ENCODE measurements at regions not wholly inside any gene's neighbourhood (a gene's known extent, or its start where the extent isn't known, plus 50 kb on each side); places are given as distances from the start of the nearest gene placed in this dataset.

DNA sequence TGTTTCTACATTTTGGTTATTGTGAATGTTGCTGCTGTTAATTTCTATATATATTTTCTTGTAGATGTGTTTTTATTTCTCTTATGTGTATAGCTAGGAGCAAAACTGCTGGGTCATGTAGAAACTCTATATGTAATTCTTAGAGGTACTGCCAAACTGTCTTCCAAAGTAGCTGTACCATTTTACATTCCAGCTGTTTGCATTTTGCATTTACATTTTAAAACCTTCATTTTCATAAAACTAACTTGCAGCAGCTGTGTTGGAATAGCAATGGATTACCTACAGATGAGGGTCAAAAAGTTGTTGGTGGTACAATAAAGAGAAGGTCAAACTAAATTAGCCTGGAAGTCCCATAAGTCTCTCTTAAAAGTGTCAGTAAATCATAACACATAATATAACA is 1109.7 kb downstream of the FLRT2 start:
- no peak for DNase-seq (ENCODE audit: low read depth in 2 of 2)

DNA sequence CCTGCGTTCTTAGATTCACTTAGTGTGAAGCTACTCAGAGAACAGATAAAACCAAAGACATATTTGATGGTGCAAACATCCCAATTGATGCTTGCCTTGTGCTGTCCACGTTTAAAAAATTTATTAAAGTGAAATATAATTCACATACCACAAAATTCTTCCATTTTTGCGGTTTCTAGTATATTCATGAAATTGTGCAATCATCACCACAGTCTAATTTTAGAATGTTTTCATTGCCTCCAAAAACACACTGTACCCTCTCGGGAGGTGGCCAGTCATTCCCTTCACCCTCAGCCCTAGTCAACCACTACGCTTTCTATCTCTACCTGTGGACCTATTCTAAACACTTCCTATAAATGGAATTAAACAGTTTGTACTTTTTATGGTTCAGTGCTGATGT is 1109.2 kb downstream of the FLRT2 start:
- no peak for DNase-seq (ENCODE audit: low read depth in 2 of 2)

DNA sequence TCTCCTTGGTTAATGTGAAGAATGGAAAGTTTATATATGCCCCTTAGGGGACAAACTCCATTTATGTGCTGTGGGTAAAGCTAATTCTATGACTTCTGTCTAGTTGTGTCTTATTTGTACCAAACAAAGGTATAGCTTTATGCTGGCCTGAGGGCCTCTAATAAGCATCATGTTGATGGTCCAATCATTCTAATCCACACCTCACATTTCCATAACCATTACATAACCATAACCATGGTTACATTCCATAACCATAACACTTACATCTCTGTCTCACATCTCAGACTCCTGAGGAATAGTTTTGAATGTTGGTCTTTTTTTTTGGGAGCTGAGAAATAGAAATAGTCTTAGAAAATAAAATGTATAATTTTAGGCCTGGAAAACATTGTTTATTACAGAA is 1097.1 kb downstream of the FLRT2 start:
- no peak for DNase-seq (ENCODE audit: low read depth in 2 of 2)

DNA sequence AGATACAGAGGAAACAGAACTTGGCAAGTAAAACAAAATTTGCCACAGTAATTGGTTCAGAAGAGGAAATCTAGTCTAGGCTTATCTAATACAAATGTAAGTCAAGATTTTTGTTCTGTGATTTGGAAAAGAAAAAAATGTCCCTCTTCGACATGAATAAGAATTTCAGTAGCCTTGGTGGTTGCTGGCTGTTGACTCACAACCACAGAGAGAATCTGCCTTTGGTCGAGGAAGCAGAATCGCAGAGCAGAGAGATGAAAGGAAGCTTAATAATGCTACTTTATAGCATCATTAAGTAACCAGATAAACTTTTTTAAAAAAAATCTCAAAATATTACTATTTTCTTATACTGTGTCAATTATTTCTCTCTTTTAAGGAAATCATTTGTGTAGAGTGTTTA is 1096.6 kb downstream of the FLRT2 start:
- DNase-seq (ENCODE audit: low read depth in 2 of 2) = no peak

DNA sequence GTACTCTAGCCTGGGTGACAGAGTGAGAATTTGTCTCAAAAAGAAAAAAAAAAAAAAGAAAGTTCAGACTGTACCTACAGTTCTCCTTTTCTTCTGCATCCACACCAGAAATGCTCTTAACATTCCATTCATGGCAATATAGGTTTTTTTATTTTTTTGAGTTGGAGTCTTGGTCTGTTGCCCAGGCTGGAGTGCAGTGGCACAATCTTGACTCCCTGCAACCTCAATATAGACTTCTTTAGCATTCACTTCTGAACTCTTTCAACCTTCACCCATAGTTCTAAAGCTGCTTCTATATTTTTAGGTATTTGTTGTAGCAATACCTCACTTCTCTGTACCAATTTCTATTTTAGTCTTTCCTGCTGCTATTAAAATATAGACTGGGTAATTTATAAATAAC is 1095.7 kb downstream of the FLRT2 start:
- DNase-seq (ENCODE audit: low read depth in 2 of 2) = no peak

DNA sequence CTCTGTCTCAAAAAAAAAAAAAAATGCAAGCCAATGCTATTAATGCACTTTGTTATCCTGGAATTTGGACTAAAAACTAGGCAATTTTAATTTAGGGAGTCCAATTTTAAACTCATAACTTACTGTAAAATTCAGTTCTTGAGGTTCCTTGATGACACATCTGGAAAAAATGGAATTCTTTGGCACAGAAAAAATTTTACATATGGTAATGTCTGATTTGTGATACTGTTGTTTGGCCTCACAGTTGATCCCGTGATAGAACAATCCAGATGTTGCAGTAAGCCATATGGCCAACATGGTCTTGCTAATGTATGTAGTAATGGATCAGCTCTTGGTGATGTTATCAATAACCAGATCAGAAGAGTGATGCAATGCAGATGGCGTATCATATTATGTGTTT is 1089.8 kb downstream of the FLRT2 start:
- peak; percentile 31 to 38 for DNase-seq (ENCODE audit: low read depth in 2 of 2)

DNA sequence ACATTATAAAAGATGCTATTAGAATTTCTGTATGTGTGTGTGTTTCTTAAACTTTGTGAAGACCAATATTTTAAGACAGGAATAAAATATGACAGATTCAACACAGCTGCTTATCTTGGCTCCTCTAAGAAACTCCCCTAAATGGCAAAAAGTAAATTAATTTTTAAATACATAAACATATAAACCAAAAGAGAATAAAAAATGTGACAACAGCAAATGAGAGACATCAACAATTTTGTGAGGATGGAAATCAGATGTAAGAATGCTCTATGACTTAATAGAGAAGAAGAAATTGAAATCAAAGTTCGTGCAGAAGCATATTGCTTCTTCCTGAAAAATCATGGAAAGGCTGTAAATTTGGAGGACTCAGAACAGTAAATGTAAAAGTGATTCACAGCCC is 1083.8 kb downstream of the FLRT2 start:
- DNase-seq (ENCODE audit: low read depth in 2 of 2) = no peak

DNA sequence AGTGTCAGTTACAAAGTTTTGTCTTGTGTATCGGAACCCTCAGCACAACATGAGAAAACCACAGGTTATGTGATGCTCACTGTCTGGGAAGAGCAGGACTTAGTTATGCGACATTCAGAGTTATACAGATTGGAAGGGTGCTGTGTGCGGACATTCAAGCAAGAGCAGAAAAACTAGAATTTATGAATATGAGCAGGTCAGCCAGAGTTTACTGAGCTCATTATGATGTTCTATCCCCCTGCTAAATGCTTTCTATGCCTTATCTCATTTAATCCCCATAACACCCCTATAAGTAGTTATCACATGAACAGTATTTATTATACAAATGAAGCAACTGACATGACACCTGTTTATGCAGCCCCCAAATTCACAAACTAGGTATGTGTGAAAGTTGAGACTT is 1083.2 kb downstream of the FLRT2 start:
- DNase-seq (ENCODE audit: low read depth in 2 of 2) = no peak

DNA sequence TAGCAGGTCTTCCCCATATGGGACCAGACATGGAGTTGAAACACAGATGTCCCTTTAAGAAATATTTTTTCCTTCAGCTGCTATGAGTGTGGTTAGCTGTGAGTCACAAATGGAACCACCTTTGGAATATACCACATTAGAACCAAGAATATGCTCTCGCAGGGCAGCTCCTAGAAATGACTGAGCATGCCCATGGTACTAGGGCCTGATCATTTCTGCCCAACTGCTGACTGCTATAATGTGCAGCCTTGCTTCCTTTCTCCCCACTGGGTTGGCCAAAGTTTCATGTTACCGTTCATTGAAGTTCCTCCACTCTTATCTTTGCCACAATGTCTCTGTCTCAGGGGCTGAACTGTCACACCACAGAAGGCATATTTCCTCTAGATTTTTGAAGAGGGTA is 1074.6 kb downstream of the FLRT2 start:
- no peak for DNase-seq (ENCODE audit: low read depth in 2 of 2)

DNA sequence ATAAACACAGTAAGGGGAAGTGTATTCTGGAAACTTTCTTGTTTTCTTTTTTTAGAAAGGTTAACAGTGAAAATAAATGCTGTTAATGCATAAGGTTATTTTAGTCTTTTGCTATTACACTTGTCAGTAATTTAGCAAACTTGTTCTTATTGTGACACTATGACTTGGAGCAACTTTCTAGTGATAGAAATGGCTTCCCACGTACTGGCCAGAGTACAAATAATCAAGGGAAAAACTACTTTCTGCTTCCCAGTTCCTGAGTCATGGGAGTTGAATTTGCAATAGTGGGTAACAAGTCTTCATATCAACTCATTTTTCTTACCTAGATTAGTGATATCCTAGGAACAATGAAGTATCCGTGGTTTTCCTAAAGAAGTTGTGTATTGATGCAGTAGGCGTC is 1072.3 kb downstream of the FLRT2 start:
- no peak for DNase-seq (ENCODE audit: low read depth in 2 of 2)

DNA sequence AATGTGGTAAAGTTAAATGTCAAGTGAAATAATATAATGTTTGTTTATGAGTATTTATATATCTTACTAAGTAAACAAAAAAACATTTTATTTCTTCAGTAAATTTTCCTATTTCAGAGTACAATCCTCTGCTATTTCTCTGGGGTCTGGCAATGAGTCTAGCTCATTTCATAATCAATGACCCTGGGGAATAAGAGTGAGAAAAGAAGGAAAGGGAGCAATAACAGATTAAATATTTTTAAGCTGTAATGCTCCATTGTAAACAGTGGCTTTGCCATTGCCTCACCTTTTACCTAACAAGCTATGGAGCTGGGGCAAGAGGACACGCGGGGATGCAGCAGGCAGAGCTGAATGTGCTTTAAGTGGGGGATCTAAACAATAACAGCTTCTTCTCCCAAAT is 1071.9 kb downstream of the FLRT2 start:
- no peak for DNase-seq (ENCODE audit: low read depth in 2 of 2)

DNA sequence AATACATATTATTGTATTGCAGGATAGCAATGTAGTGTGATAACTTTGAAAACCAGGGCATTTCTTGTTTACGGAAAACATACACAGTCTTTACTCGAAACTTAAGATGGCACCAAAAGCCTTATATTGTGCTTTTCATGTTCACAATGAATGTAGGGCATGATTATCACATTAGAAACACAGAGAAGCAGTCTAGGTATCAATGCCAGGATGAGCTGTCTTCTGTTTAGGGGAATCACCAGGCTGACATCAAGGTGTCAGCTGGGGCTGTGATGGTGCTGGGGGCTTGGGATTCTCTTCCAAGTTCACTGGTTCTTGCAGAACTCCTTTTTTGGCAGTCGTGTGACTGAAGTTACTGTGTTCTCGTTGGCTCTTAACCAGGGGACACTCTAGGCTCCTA is 1067.3 kb downstream of the FLRT2 start:
- DNase-seq (ENCODE audit: low read depth in 2 of 2) = no peak

DNA sequence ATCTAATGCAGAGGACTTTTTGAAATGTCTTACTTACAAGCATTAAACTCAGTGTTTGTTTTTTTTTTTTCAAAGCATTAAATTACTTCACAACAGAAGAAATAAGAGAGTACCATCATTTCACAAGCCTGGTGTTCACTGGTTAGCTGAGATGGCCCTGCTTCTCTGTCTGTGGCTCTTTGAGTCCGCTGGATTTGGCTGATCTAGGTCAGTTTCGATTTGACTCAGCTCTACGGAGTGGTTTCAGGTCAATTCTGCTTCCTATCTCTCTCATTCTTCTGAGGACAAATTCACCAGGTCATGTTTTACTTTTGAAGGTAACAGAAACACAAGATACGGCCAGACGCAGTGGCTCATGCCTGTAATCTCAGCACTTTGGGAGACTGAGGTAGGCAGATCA is 1066.1 kb downstream of the FLRT2 start:
- no peak for DNase-seq (ENCODE audit: low read depth in 2 of 2)

DNA sequence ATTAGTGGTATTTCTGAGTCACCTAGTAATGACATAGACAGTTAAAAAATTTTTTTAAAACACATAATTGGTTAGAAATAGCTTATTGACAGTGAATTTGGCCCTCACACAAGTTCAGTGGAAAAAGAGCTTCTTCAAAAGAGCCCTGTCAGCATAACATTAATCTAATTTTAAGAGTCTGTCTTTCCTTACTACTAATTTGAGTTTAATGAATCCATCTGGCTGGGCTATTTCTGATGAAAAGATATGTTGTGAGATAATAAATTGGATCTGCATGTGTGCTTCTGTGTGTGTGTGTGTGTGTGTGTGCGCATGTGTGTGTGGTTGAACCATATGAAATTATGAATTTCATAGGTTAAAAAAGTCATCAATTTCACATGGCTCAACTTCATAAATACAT is 1045.2 kb downstream of the FLRT2 start:
- DNase-seq (ENCODE audit: low read depth in 2 of 2) = peak; percentile 83 to 84

DNA sequence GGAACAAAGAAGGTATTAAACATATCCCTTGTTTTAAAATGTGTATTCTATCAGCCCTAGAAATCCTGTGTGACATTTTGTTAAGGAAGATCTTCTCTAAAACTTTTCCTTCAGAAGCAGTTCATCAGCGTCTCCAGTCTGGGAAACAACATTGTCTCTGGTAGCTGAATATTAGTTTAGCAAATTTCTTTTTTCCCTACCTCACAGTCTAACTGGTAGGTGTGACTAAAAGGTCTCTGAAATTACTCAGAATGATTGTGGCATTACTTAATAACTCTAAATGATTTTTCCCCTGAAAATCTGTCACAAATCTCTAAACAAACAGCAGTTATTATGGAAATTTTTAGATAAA is 1044.8 kb downstream of the FLRT2 start:
- DNase-seq (ENCODE audit: low read depth in 2 of 2) = no peak

DNA sequence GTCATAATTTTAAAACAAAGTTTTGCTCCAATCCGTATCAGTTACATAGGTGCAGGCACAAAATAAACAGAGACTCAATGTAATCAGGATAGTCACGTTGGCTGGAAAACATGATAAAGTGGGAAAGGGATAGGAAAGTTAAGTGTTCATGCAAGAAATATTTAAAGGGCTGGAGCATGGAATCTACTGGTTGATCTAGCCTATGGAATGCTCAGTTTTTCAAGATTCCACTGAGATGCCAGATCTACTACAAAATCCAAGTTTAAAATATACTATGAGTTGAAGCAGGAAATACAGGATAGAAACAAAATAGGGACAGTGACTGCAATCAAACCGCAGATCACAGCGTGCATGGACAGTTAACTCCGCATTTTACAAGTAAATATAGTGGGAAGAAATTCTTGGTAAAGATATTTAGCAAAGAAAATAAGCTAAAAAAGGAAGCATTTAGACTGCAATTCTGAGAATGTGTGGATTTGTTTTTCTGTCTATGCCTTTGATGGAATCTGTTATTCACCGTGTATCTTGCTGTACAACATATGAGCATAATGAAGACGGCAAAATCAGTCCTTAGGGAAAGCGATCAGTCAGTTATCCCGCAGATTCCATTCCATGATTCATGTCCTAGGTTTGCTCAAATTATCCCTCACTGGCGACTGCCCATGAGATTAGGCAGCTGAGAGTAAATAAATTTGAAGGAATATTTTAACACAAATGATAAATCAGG is 1044.3 kb downstream of the FLRT2 start:
- DNase-seq (ENCODE audit: low read depth in 2 of 2) = peak; percentile 79 to 82

DNA sequence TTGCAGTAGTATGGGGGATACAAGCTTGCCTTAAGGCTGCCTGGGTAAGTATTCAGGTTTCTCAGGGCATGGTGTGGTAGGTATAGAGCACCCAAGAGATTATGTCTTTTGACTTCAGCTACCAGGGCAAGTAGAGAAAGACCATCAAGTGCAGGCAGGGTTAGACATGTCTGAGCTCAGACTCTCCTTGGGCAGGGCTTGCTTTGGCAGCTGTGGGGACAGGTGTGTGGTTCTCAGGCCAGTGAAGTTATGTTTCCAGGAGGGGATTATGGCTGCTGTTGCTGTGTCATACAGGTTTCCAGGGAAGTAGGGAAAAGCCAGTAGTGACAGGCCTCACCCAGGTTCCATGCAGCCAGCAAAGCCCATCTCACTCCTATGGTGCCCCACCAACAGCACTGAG is 1040.4 kb downstream of the FLRT2 start:
- no peak for DNase-seq (ENCODE audit: low read depth in 2 of 2)

DNA sequence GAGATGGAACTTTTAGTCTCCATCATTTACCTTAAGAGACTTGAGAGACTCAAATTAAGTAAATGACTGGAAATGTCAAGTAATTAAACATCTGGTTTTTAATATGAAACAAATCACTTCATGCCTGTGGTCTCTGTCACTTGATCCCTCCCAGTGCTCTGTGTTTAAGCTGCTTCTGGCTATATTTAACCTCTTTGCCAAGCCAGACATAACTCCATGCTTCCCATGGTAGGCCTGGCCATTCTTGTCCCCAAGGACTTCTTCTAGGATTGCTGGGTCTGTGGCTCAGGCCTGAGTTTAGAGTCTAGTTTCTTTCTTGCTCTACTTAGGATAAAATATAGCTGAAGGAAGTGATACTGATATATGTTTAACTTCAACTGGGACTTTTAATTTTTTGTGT is 1013.6 kb downstream of the FLRT2 start:
- peak; percentile 62 to 65 for DNase-seq (ENCODE audit: low read depth in 2 of 2)

DNA sequence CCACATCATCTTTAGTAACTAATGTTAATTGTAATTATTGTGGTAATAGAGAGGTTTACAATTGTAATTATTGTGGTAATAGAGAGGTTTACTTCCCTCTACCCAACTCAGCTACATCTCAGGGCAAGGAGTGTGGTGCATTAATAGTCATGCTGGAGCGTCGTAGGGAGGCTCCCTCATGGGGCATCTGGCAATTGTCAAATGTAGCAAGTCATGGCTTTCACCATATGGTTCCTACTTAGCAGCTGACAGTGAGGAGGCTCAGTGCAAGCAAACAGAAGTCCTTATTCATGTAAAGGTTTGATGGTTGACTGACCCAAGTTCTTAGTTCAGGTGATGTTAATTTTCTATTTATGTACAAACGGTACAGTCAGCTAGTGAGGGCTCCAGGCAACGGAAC is 1012.0 kb downstream of the FLRT2 start:
- DNase-seq (ENCODE audit: low read depth in 2 of 2) = no peak

DNA sequence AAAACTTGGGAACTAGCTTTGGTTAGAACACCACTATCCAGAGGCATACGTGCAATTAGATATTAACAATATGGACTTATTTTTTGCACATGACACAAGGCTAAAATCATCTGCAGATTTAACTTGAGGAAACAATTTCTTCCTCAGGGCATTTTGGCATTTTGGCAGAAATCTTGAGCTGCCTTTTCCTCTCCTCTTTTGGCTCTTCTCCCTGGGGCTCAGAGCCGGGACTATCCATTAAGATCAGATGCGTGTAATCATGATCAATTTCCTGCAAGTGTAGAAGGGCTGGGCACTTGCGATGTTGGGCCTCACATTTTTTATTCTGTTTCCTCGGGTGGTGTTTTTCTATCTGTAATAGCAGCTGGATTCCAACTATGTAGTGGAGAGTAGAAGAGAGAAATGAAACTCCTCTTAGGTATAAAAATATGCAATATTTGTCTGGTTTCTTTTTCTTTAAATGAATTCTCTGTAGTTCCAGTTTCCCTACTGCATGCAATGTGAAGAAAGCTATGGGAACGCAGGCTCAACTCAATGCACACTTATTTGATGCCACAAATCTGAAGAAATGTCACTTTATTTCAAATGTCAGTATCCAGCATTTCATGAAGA is 1010.8 kb downstream of the FLRT2 start:
- DNase-seq (ENCODE audit: low read depth in 2 of 2) = no peak

DNA sequence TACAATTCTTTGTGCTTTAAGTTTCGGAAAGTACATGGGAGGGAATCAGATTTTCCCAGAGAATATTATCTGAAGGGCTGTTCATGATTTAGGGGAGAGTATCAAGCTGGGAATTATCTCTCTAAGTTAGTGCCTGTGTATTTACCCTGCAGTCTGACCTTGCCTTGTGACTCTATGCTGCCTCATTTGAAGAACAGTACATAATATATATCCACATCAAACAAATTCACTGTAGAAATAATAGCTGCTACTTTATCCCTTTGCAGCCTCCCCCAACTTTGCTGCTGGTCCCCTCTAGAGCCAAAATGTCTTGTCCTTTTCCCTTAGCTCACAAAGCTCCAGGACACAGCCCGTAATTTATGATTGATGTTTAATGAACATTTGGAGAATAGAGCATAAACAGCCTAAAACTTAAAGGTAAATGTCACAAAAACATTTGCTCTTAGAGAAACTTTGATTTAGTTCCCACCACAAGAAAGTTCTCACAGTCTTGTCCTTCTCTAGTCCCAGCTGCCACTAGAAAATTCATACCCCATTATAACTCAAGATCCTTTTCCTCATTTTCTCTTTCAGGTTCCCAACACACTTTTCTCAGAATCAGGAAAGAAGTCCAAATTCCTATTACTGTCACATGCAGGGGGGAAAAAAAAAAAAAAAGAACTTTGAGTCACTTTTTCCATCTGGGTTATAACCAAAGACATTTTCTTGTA is 1009.6 kb downstream of the FLRT2 start:
- no peak for DNase-seq (ENCODE audit: low read depth in 2 of 2)

DNA sequence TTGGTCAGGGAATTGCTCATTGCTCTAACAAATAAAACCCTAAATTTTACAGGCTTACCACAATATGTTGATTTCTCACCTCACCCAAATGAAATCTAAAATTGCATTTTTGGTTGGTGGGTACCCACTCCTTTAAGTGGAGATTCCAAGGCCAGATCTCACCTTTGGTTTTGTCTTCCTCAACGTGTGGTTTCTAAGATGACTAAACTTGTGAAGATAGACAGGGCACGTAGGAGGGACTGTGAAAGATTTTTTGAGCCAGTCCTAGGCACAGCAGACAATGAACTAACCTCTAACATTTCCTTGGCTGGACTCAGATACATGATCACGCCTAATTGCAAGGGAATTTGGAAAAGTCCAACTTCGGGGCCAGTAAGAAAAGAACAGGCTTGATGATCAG is 1003.9 kb downstream of the FLRT2 start:
- no peak for DNase-seq (ENCODE audit: low read depth in 2 of 2)

DNA sequence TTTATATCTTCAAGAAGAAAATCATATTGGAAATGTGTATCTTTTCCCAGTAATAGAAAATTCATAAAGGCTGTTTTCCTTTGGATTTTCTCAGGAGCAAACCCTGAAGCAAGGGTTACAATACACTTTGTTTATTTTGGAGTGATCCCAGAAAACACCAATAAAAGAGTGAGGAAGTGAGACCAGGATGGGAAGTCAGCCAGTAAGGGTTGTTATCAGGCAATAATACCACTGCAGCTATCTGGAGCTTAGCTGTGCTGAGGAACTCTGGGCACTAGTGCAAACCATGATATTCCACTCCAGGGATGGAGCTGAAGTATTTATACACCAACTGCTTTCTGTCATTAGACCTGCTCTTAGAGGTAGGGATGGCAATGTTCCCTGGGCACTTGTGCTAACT is 1002.3 kb downstream of the FLRT2 start:
- DNase-seq (ENCODE audit: low read depth in 2 of 2) = peak; percentile 16 to 21

Measured in fibroblast of skin of left quadriceps (primary cell).